Stimulated activated CD4-positive, alpha-beta T cell treated with anti-CD3 and anti-CD28 coated beads, Interleukin-1b, Interleukin-23, amount 100 ng/mL, for 1 hour (primary cell): ENCODE measurements at regions not wholly inside any gene's neighbourhood (a gene's known extent, or its start where the extent isn't known, plus 50 kb on each side); places are given as distances from the start of the nearest gene placed in this dataset.

Experiments
- DNase-seq, 2 donors: peaks; one replicate each; pipeline ENCODE4 v3.0.0-alpha.2; 2020; ENCODE audit warnings: low read depth in 2 of 2

DNA sequence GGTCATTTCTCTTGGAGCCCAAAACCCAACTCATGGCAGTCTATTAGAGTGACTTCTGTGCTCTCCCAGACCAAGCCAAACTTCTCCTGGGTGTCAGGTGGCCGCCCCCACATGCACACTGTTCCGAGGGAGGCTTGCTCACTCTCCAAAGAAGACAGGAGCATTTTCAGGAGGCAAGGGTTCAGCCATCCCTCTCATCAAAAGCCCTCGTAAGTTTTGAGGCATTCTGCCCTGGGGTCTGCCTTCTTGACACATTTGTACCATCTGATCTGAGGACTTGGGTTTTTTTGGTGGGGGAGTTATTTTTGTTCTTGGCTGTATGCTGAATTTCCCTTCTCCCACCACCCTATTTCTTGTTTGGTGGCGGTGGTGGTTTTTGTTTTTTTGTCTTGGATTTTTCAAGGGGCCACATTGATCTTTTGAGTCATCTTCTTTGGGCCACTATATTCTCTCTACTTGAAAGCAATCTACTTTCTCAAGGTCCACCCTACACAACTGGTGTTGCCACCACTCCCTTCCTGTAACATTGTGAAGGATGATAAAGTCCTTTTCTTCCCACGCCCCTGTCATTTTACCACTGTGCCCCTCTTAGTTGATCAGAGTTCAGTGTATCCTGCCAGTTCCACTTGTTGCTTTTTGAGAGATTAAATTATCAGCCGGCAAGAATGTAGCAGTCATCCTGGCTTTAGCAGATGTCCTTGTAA lies 255.8 kb downstream of the CYP26B1 start:
- DNase-seq, result no peak

DNA sequence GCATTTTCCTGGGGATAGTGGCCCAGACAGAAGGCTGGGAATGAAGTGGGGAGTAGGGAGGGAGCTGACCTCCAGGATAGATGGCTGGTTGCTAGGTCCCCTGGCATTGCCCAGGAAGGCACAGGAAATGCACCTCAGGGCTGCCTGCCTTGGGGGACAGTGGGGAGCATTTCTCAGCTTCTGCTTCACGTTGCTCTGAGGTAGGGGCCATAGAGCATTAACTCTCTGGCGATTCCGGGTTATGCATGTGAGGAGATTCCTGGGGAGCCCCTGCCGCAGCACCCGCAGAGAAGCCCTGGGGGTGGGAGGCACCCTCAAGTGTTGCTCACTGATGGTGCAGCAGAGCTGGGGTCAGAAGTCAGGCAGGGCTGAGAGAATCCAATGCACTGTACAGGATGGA lies 256.5 kb downstream of the CYP26B1 start:
- no peak for DNase-seq

DNA sequence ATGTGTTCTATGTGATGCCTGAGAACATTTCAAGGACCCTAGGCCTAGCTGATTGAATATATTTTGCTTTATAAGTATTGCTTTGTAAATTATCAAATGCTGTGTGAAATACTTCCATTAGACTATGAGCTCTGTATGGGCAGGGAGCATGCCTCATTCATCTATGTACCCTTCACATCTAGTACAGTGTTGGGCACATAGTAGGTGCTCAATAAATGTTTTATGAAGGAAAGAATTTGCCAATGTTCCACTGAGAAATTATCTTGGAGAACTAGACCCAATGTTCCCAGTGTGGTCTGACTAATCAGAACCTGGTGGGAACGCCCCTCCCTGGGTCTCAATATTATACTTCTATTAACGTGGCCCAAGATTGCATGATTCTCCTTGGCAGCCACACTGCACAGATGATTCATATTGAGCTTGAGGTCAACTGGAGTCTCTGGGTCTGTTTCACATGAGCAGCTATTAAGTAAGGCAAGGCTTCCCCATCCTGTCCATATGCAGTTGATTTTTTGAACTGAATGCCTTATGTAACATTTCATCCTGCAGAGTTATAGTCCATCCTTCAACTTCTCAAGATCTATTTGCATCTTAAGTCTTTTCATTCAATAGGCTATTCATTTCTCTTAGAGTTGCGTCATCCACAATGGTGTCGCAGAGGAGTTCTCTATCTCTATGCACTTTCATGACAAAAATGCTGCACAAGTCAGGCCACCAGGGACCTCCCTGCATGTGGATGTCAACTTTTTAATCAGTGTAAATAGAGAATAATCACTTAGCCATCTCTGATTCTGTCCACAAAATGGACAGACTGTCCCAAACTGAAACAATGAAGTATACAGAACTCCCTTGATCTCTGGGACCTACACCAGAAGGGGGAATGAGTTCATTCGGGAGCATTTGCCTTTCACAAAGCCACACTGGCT lies 257.6 kb downstream of the CYP26B1 start:
- DNase-seq, result no peak

DNA sequence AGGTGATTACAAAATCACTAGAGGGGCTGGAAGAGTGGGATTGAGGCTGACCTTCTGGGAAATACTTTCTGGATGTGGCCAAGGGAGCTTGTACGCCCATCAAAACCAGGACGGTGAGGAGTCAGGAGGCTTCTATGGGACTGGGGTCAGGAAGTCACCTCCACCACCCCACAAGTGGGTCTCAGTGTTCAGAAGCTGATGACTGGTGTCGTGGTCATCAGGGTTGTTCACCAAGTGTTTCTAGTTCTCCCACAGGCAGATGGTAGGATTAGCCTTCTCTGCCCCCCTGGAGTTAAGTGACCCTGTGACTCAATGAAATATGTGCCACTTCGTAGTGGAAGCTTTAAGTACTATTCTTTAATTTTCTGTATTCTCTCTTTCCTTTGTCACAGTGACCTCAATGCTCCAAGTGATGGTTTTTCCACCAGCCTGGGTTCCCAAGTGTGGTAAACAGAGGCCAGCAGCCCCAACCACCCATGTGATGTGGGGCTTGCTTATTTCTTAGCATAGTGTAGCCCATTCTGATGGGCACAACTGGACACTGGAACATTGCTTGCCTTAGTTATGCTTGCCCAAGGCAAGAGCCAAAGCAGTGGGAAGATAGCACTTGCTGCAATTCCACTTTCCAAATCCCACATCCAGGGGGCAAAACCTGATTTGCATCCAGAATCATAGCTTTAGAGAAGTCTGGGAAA lies 258.8 kb downstream of the CYP26B1 start:
- no peak for DNase-seq

DNA sequence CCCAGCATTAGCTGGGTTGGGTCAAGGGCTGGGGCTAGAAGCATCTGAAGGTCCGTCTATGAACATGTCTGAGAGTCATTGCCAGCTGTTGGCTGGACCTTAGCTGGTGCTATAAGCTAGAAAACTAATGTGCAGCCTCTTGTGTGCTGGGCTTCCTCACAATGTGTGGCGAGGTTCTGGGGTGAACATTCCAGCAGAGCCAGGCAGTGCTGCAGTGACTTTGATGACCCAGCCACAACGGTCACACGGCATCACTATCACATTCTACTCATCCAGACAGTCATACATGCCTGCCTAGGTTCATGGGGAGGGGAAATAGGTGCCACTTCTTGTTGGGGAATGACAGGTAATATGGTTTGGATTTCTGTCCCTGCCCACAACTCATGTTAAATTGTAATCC lies 260.5 kb downstream of the CYP26B1 start:
- DNase-seq, result no peak

DNA sequence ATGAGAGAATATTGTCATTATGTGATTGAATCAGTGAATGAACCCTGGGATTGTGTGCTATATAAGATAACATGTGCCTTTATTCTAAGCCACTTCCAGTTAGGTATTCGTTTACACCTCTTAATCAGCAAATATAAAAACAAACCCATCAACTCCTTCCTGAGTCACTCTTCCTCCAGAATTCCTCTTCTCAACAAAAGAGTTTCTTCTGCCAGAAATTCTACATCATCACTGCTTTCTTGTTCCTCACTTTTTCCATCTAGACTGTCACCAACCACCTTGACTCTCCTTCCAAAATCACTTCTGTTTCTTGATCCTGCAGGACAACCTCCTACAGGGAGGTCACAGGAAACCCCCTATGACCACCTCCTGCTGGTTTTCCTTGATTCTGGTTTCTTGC lies 261.4 kb downstream of the CYP26B1 start:
- DNase-seq, result no peak

DNA sequence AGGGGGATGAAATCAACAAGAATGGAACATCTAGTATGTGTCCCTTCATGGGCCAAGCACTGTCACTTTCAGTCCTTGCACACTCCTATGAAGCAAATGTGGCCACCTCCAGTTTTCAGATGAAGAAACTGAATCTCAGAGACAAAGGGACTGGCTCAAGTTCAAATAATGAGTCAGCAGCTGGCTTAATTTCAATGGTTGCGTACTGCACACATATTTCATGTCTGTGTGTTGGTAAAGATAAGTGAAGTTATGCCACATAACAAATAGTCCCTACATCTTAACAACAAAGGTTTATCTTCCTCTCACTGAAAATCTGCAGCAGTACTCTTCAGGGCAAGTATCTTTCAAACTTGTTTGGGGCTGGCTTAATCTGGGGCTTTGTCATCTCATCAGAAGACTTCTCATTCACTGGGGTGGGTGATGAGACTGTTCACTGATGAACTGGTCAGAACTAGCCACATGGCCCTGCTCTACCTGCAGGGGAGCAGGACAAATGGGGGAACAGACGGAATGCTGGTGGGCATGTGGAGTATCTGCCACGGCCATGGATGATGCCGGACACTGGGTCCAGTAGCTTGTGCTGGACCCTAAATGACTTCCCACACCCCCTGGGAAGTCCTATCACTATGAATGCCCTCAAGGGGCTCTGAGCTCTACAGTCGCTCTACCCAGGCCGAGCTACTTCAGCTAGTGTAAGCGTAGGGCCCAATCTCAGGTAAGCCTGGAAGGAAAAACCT lies 263.2 kb downstream of the CYP26B1 start:
- no peak for DNase-seq

DNA sequence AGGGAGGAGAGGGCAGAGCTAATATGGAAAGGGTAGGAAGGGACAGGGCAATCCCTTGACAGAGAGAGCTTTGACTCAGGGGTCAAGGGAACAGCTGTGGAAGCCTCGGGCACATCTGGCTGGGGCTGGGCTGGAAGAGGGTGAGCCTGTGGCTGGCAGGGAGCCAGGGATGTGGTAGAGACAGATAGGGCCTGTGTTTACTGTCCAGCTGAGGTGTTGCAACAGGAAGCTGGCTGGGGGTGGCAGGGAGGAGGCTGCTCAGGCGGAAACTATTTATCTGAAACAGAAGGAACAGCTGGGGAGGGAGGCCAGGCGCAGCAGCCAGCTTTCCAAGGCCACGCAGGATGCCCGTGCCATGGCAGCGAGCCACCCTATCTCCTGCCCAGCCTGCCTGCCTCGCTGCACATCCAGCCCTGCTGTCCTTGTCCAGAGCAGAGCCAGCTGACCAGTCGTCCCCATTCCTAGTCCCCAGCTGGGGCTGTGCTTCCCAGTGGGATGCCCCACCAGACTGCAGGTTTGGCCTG lies 264.7 kb downstream of the CYP26B1 start:
- DNase-seq, result no peak

DNA sequence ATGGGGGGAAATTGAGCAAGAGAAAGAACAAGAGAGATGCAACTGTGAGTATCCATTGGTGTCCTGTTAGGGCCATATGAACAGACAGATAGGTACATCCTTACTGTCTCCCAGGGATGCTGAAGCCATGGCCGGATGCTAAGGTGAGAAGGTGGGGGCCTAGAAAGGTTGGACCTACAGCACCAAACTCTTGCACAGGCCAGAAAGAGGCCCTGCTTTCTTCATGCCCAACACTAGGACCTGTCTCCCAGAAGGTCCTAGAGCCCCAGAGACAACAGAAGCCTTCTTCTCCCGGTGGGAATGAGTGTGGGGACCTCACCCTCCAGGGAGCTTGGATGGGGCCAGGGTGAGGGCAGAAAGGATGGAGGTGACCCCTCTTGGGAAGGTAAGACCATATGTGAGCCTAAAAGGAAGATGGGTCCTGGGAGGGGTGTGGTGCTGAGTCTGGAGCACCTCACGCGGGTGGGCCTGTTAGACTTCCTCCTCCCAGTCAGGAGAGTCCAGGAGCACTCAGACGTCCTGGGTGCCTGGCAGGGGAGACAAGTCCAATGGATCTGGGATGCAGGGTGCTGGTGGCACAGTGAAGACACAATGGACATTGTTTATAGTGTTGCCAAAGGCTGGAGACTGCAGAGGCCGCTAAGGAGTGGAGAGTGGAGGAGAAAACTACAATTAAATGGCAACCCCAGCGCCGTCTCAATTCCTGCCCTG lies 265.3 kb downstream of the CYP26B1 start:
- no peak for DNase-seq

DNA sequence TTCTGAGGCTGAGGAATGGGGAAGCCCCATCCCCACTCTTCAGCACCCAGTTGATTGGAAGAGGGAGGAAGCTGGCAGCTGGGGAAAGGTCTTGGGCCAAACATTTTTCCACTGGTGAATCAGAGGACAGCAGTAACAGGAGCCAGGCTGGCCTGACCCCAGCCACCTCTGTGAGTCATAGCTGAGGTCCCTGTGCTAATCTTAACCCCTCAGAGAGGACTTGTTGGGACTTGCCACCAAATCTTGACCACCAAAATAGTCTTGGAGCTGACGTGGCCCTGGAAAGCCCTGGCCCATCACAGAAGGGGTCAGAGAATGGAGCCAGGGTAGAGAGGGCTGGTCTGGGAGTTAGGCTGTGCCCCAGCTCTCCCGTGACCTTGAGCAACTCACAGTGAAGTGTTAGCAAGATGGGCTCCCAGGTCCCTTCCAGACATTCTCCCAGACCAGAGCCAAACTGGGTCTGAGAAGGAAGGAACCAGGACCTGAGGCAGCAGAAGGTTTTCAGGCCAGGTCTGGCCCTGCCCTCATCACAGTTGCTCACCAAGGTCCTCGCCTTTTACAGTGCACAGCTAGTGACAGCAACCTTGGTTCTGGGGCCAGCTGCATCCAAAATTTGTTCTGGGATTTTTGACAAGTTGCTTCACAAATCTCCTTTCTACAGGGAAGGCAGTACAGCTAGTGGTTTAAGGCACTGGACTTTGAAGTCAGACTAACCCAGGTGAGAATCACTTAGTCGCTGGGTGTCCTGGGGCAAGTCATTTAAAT lies 266.6 kb downstream of the CYP26B1 start:
- no peak for DNase-seq

DNA sequence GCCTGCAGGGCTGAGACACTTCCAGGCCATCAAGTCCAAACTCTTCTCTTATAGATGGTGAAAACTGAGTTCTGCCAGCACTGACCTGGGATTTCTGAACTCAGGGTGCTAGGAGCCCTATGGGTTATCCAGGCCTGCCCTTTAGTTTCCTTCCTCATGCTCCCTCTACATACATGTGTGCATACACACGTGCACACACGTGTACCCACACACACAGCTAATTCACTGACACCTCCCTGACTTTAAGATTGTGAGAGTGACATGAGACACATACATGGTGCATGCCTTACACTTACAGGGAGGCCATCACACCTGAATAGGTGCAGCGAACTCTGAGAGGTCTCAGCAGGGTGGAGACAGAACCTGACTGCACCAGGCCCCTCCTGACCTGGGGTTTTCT lies 267.4 kb downstream of the CYP26B1 start:
- no peak for DNase-seq

DNA sequence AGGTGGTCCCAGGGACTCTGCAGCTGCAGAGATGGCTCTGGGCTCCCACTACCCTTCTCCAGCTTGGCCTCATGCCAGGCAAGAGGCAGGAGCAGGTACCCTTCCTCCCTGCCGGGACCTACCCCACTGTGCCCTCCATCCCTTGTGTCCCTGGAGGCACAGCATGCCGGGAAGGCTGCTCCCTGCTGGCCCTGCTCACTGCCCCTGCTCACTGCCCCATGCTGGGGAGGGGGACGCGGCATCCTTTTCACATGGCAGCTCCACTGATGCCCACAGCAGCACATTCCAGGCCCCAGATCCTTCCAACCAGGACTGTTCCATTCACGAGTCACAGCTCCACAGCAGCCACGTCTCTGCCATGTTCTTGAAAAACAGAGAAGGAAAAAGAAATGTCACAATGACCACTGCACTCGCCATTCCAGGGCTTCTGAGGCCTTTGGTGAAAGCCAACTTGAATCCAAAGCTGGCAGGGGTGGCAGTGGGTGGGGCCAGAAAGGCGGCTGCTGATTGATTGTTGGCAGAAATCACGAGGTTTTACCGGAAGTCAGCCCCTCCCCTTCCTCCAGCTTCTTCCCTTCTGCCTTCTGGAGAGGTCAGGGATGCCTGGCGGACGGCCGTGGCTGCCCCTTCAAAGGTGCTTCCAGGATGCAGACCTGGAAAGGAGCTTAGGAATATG lies 268.0 kb downstream of the CYP26B1 start:
- no peak for DNase-seq

DNA sequence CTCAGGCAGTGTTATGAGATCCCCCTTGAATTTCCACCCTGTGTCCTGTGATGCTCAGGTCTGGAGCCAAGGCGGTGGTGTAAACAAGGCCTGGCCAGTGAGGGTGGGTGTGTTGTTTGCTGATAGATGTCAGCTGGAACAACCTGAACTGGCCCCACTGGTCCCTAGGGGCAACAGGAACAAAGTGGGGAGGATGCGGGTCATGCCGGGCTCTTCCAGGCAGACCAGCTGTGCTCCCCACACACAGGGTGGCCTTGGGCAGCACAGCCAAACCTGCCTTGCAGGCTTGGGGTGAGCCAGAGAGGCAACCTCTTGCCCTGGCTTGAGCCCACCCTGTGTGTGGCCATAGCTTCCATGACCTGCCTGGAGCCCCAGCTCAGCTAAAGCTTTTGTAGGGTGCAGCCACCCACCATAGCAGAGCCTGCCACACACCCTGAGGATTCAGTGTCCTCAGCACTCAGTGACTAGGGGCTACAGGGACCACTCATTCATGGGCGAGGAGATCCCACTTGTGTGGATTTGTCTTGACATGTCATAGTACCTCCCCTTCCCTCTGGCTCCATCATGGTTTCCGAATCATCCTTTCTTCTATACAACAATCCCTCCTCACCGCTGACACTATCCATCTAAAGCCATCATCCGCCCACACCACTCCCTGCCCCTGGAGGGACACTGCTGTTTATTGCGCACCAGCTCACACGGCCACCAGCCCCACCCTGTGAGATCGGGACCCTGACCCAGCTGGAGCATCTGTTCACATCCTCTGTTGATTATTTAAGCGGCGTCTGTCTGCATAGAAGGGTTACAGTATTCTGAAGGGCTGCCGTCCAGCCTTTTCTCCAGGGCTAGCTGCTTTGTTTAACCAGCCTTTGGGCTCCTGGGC lies 268.8 kb downstream of the CYP26B1 start:
- DNase-seq, result no peak

DNA sequence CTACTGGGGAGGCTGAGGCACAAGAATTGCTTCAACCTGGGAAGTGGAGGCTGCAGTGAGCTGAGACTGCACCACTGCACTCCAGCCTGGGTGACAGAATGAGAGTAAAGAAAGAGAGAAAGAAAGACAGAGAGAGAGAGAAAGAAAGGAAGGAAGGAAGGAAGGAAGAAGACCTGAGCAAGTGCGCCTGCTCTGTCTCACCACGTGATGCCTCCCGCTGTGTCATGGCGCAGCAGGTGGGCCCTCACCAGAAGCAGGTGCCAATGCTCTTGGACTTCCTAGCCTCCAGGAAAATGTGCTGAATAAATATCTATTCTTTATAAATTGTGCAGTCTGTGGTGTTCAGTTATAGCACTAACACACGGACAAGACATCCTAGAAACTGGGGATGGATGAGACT lies 270.0 kb downstream of the CYP26B1 start:
- DNase-seq, result no peak

DNA sequence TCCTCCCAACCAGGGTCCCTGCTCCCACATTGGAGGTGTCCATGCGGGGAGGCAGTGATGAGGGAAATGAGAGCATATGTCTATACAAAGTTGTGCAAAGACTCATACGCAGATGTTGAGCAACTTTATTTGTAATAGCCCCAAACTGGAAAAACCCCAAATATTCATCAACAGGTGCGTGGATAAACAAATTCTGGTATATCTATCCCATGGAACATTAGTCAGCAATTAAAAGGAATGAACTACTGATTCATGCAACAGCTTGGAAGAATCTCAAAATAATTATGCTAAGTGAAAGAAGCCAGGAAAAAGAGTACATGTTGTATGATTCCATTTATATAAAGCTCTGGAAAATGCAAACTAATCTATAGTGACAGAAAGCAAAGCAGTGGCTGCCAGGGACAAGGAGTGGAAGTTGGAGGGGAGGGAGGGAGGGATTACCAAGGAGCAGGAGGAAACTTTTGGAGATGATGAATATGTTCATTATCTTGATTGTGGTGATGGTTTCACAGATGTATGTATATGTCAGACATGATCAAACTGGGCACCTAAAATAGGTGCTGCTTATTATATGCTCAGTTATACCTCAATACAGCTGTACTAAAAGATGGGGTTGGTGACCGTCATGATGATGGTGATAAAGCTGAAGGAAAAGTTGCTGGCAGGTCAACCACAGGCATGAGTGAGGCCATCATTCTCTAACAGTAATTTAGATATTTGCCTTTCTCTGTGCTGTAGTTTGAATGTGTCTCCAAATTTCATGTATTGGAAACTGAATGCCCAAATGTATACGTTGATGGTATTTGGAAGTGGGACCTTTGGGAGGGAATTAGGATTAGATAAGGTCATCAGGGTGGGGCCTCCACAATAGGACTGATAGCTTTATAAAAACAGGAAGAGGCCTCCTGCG lies 270.9 kb downstream of the CYP26B1 start:
- DNase-seq, result no peak

DNA sequence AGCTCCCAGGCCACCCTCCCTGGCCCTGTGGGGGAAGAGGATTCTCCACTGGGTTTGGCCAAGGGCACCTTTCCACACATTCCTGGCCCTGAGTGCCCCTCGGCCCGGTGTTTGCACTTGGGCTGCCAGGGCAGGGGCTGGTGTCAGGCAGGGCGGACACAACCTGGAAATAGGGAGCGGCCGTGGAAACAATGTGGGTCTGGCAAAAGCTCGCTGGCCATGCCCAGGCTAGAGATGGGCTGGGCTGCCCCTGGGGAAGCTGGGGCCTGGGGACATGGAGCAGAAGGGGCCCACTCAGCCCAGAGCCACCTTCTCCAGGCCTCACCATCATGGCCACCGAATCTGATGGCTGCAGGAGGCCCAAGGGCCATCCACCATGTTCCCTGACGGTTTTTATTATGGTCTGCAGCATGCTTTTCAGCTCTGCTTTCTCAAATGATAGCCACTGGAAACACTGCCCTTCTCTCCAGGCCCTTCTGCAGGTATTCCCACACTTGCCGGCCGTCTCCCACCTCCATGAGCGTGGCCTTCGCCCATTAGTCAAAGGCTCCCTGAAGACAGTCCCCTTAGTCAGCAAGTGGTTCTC lies 275.1 kb downstream of the CYP26B1 start:
- no peak for DNase-seq

DNA sequence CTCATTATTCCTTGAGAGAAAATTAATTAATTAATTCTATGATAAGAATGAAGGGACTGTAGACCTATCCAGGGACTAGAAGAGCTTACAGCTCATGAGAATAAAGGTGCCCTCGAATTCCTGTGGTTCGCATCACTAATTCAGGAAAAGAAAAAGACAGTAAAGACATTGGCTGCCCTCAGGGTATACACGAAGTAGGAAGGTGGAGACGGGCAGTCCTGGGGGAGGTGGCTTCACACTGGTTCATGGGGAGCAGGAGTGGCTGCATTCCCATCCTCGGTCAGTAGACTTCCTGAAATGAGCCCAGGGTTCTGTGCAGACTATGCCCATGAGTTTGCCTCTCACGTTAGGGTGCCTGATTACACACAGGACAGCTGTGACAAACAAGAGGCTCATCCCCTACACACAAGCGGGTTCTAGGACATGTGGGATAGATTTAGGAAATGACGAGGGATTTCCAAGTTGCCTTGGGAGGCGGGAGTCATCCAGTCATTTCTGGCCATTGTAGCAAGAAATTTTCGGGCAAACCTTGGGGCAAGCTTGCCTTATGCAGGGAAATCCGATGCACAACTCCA lies 282.2 kb downstream of the CYP26B1 start:
- no peak for DNase-seq
